Brain microvascular endothelial cell (primary cell): ENCODE measurements at regions not wholly inside any gene's neighbourhood (a gene's known extent, or its start where the extent isn't known, plus 50 kb on each side); places are given as distances from the start of the nearest gene placed in this dataset.

Experiments used
- DNase-seq: peaks from one replicate; pipeline ENCODE4 v3.0.0-alpha.2; 2020
- H3K27ac ChIP-seq: fragments of 250-450 bp; sonication (Bioruptor Pico); 2 replicates; pipeline ENCODE4 v1.5.1; 2020; ENCODE audit warnings: mild to moderate bottlenecking, moderate library complexity
- H3K27me3 ChIP-seq: fragments of 250-450 bp; sonication (Bioruptor Pico); replicated peaks from 2 replicates; pipeline ENCODE4 v1.5.1; 2020; ENCODE audit warnings: mild to moderate bottlenecking
- H3K36me3 ChIP-seq: fragments of 250-450 bp; sonication (Bioruptor Pico); replicated peaks from 2 replicates; pipeline ENCODE4 v1.5.1; 2020; ENCODE audit warnings: mild to moderate bottlenecking
- H3K4me3 ChIP-seq: 2 replicates; pipeline ENCODE4 v1.5.1; 2011; ENCODE audit warnings: low read depth, mild to moderate bottlenecking, control low read depth, low read length, moderate library complexity
- CTCF ChIP-seq: IDR thresholded peaks from 2 replicates; pipeline ENCODE4 v1.5.1; 2011; ENCODE audit warnings: low read depth, mild to moderate bottlenecking, moderate library complexity, low read length, control low read depth, inconsistent platforms; ENCODE audit errors: missing control alignments
- in situ Hi-C: cut with HindIII; loops from 2 replicates; pipeline ENCODE4 v1.10.0; 2017; ENCODE audit warnings: low sequenced_read_pairs, low pct_ligation_motif_present

GRCh38 chr6:87995461-87995860 is 52.2 kb upstream of the SPACA1 start:
- Histone ChIP-seq H3K27ac (no peak overlapping the region), H3K27me3 (no peaks in the 10 kb centered on the region), H3K4me3 (no peak overlapping the region), H3K36me3 (no peaks in the 10 kb centered on the region)
- no peak for TF ChIP-seq CTCF
- DNase-seq, result no peak
- in situ Hi-C loops, result no loop called here

- Histone ChIP-seq H3K36me3 (no peaks in the 10 kb centered on the region), H3K27me3 (no peaks in the 10 kb centered on the region), H3K4me3 (no peak overlapping the region), H3K27ac (no peak overlapping the region)
- in situ Hi-C loops, result no loop called here
- TF ChIP-seq CTCF, result no peak
- DNase-seq, result no peak
Measured at GRCh38 chr6:87993356-87993755, 54.3 kb upstream of the SPACA1 start.

- H3K36me3 ChIP-seq, result no peaks in the 10 kb centered on the region
- no peak for TF ChIP-seq CTCF
- no peaks in the 10 kb centered on the region for H3K27me3 ChIP-seq
- no peak overlapping the region for H3K27ac ChIP-seq
- DNase-seq, result no peak
- in situ Hi-C loops, result no loop called here
- H3K4me3 ChIP-seq, result no peak overlapping the region
Measured at GRCh38 chr6:87990871-87991270, 56.8 kb upstream of the SPACA1 start.

GRCh38 chr6:87982134-87982533 is 65.5 kb upstream of the SPACA1 start:
- Histone ChIP-seq H3K27ac (no peak overlapping the region), H3K4me3 (no peak overlapping the region), H3K27me3 (no peaks in the 10 kb centered on the region), H3K36me3 (no peaks in the 10 kb centered on the region)
- in situ Hi-C loops, result no loop called here
- TF ChIP-seq CTCF, result no peak
- no peak for DNase-seq

GRCh38 chr6:87979737-87980136 is 67.9 kb upstream of the SPACA1 start:
- no peaks in the 10 kb centered on the region for H3K27me3 ChIP-seq
- H3K4me3 ChIP-seq, result no peak overlapping the region
- TF ChIP-seq CTCF, result no peak
- no peak for DNase-seq
- no peak overlapping the region for H3K27ac ChIP-seq
- H3K36me3 ChIP-seq, result no peaks in the 10 kb centered on the region
- in situ Hi-C loops, result no loop called here

GRCh38 chr6:87976616-87977015 is 71.0 kb upstream of the SPACA1 start:
- Histone ChIP-seq H3K4me3 (no peak overlapping the region), H3K36me3 (no peaks in the 10 kb centered on the region), H3K27ac (no peak overlapping the region), H3K27me3 (no peaks in the 10 kb centered on the region)
- no peak for DNase-seq
- in situ Hi-C loops, result no loop called here
- no peak for TF ChIP-seq CTCF
